SW 1271 (cell line): ENCODE measurements at regions not wholly inside any gene's neighbourhood (a gene's known extent, or its start where the extent isn't known, plus 50 kb on each side); places are given as distances from the start of the nearest gene placed in this dataset.

Experiments
- DNase-seq, 2 experiments: peaks; one replicate each; lab custom pipeline; 2025; lab: John Stamatoyannopoulos, UW

DNA sequence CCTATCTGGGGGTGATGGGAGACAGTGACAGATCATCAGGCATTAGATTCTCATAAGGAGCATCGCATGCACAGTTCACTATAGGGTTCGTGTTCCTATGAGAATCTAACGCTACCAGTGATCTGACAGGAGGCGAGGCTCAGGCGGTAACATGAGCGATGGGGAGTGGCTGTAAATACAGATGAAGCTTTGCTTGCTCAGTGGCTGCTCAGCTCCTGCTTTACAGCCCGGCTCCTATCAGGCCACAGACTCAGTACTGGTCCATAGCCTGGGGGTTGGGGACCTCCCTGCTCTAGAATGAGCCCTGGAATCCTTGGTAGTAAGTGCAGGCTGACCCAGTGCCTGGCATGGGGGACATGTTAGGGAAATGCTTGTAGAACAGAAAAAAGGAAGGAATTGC, 426.0 kb downstream of the TYW1 start:
- DNase-seq, result no peak

DNA sequence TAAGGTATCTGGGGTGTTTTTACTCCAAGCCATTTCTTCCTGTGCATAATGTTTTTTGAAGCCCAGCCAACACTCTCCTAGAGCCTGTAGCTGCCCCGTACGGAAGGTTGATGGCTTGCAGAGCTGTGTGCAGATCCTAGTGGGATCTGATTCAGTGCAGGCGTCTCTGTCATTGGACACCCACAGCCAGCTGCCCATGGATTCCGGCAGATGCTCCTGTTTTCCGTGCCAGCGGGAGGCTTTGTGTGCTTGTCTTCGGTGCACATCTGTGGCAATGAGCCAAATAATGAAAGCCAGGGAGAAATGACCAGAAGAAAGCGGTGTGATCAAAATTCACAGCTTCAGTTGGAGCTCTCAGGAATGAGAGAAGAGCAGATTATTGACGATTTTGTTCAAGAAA, 426.4 kb downstream of the TYW1 start:
- DNase-seq, result no peak

DNA sequence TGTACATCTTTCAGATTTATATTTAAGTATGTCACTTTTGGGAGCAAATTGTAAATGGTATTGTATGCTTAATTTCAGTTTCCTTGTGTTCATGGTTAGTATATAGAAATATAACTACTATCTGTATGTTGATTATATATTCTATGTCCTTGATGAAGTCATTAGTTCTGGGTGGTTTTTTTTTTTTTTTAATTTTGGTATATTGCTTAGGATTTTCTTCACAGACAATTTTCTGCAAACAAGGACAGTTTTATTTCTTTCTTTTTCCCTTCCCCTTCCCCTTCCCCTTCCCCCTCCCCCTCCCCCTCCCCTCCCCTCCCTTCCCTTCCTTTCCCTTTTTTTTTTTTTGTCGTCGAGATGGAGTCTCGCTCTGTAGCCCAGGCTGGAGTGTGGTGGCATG, 430.0 kb downstream of the TYW1 start:
- no peak for DNase-seq

DNA sequence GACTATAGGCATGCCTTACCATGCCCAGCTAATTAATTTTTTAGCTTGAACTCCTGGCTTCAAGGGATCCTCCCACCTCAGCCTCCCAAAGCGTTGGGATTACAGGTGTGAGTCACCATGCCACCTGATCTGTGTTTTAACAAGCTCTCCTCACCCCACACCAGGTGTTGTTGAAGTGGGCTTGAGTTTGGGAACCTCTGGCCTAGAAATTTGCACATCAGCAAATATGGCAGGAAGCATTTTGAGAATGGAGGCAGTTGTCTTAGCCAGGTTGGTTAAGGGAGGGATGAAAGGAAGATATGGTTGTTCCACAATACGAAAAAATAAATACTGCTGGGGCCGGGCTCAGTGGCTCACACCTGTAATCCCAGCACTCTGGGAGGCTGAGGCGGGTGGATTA, 433.1 kb downstream of the TYW1 start:
- no peak for DNase-seq

DNA sequence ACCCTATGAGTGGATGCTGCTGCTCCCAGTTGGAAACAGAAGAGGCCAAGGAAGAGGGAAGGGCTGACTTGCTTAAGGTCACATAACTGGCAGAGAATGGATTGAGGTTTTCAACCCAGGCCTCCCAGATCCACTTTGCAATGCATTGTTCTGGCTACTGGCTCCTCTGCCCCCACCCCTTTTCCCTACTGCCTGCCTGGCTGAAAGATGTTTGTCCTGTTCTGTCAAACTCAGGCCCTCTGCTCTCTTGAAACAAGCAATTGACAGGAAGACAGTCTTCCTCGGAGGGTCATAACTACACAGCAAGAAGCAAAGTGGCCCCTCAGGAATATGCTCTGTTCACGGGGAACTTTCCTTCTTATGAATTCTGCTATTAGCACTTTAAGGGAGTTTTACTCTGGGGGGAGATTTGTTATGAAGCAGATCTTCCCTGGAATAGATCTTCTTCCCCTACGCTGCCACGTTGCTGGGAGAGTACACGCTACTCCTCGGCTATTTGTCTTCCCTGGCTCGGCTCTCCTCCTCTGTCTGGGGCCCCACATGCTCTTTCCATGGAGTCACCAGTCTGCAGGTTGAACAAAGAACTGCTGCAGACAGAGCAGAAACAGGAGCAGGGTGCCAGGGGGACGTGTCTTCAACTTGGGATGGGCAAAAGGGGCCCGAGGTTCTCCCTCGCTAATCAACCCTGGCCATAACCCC, 436.1 kb downstream of the TYW1 start:
- DNase-seq, result no peak

DNA sequence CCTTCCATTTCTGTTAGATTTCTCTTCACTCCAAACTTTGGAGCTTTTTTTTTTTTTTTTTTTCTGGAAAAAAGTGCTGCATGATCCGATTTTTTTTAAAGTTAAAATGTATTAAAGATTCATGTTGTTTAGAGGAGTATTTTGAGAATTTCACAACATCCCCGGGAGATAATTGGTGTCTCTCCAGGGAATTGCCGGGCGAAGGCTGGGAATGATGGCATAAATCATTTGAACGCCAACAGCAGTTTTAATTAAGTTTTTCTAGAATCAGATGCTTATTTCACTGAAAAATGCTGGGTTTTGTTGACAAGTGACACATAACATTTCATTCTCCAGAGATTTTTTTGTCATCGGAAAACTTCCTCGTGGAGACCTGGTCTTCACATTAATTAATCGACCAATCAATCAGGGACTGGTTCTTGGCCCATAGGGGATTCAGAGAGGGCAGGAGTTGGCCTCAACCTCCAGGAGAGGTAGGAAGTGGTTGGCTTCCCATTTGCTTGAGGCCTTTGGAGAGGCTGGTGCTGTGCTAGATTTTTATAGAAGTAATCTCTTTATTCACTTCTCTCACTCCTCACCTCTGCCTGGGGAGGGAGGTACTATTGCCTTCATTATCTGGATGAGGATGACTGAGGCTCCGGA, 439.4 kb downstream of the TYW1 start:
- DNase-seq, result no peak

DNA sequence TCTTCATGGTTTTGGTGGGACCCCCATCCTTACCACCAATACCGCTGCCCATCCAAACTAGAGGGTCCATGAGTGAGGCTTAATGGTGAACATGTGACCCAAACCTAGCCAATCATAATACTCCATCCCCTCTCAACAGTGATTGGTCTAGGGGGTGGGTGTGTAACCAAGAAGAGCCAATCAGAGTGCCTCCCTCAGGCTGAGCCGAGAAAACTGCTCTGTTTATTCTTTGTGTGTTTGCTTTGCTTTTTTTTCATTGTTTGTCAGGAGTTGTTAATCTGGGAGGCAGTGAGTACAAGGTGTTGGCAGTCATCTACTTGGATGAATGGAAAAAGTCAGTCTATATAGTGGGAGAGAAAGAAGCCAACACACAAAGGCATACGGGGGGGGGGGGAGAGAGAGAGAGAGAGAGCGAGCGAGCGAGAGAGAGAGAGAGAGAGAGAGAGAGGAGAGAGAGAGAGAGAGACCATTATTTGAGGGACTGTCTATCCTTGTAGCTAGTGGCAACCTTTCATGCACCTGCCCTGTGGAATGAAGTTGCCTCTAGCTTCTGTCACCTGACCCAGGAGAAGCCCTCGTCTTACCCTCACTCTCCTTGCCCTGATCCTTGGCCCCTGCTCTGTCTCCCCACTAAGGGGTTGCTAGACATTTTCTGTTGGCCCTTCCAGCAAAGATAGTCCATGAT, 441.7 kb downstream of the TYW1 start:
- no peak for DNase-seq

DNA sequence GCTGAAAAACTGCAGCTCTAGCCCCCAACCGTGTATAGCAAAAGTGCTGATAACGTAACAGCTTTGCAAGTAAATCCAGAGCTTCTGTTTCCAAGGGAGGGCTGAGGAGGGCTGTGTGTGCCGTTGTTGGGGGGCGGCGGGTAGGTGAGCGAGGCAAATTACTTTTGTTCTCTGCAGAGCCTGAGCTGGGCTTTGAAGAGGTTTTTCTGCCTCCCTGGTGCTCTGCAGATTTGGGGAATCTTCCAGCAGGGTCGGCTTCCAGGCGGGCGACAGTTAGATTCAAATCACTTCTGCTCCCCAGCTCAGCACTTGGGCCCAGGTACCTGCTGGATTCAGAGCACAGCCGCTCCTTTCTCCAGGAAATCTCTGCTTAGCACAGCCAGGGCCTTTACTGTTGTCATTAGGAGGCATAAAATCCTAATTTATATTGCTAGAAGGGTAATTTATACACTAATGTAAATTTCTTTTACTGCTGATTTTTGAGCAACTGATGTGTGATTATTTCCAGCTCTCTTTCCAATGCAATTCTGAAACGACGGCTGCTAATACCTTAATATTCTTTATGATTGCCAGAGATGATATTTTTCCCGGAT, 442.4 kb downstream of the TYW1 start:
- DNase-seq, result no peak

DNA sequence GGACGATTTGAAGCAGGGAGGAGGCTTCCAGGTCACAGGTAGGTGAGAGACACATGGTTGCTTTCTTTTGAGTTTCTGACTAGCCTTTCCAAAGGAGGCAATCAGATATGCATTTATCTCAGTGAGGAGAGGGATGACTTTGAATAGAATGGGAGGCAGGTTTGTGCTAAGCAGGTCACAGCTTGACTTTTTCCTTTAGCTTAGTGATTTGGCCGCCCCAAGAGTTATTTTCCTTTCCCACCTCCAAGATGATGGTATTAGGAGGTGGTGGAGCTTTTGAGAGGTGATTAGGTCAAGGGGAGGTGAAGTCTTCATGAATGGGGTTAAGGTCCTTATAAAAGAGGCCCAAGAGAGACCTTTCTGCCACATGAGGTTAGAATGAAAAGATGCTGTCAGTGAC, 443.7 kb downstream of the TYW1 start:
- no peak for DNase-seq

DNA sequence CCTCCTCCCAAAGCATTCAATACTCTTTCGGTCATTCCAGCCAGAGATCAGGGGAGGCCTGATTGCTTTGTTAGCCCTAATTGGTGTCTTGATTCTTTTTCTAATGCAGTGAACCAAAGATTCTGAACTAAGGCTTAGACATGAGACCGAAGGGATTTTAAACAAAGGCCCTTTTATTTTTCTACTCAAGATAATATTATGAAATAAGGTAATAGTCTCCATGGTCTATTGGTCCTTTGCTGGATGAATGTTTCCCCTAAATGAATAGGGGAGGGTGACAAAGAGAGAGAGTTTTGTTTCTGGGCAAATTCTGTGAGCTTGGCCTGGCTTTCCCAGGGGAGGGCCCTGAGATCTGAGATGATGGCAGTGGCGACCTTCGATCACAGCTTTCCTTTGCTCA, 449.1 kb downstream of the TYW1 start:
- DNase-seq, result no peak

DNA sequence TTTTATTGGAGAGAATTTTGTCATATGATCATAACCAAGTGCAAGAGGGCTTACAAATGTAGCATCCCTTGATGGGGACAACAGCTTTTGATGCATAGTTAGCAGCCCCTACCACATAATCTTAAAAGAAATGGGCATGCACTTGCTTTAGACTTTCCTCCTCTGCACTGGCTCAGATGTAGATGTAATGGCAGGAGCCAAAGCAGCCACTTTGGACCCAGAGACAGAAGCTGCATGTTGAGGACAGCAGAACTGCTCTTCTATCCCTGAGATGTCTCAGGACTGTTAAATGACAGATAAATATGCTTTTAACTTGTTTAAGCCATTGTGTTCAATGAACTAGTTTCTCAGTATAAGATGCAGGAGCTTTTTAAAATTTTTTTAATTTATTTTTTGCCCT, 450.7 kb downstream of the TYW1 start:
- no peak for DNase-seq

DNA sequence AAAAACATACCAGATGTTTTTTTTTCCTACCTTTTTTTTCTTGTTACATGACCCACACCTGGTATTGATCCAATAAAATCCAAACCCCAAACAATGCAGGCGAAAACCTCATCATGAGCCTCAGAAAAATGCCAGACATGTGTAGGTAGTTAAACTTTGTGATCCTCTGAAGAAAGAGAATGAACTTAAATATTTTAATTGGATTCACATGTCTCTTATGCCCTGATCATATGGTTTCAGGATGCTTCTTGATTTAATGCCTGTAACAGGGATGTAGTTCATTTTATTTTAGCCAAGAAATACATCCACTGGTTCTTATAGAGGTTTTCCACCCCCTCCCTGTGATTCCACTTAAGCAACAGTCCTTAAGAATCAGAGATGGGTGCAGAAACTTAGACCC, 451.6 kb downstream of the TYW1 start:
- DNase-seq, result no peak

DNA sequence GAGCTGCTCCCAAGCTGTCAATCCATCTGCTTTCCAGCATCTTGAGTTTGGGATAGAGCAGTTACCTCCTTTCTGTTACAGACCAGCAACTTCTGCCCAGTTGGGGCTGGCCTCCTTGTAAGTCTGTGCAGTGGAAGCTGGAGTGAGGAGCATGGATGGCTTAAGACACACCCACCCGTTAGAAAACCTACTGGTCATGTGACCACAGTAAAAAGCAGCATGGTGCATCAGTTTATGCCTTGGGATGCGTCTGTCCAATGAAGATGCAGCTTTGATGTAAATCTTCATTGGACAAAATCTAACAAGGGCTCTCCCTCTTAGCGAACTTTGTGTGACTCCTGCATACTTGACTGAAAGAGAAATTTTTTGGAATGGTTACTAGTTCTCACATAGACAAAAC, 453.5 kb downstream of the TYW1 start:
- no peak for DNase-seq

DNA sequence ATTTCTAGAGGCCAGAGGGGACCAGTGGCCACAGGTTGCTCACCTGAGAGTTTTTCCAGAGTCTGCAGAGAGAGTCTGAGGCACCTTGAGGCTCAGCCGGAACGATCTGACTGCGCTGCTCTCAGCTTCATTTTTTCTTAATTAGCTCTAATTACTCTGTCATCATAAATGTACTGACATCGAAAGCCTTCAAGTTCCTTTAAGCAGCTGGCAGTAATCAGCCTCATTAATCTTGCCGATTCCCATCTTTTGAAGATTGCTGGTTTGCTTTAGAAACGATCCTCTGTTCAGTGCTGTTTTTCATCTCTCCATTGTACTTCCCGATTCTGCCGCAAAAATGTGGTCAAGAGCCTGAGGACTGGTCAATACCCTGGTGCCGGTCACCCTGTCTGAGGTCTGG, 454.7 kb downstream of the TYW1 start:
- no peak for DNase-seq

DNA sequence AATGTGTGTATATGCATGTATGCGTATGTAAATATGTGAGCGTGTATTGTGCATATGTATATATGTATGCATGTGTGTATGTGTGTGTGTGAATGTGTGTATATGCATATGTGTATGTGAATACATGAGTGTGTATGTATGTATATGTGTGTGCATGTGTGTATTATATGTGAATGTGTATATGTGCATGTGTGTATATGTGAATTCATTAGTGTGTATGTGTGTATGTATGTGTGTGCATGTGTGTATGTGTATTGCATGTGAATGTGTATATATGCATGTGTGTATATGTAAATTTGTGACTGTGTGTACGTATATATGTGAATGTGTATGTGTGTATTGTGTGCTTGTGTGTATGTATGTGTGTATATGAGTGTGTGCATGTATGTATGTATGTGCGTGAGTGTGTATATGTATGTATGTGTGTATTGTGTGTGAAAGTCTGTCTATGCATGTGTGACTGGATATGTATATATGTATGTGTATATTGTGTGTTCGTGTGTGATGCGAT, 455.9 kb downstream of the TYW1 start:
- no peak for DNase-seq

DNA sequence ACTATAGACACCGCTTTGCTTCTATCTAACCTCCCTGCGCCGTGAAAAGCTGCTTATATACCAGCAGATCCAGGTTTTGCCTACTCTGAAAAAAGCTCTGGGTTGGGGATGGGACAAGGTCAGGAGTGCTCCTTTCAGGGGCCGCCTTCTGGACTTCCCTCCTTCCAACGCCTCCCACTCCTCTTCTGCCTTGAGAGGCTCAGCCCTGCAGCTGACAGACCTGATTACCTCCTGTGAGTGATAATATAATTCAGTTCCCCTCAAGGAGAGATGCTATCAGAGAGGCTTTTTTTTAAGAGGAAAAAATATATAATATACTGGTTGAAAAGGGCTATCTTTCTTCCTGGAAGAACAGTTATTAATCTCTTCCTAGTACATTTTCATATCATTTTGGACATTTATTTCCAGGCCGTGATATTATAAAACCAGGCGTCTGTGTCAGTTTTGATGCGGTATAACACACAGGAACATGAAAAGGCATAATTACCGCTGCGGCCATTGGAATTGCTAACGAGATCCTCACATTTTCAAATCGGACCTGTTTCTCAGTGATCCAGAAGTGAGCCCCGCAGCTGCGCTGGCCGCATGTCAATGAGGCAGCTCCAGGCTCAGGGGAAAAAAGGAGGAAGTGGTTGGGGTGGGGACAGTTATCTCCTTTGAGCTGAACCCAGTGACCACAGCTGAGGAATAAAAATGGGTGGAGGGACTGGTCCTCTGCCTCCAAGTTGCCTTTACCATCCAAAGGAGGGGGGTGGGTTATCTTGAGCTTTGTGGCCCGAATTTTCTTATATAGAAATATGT, 457.1 kb downstream of the TYW1 start:
- DNase-seq, result no peak

DNA sequence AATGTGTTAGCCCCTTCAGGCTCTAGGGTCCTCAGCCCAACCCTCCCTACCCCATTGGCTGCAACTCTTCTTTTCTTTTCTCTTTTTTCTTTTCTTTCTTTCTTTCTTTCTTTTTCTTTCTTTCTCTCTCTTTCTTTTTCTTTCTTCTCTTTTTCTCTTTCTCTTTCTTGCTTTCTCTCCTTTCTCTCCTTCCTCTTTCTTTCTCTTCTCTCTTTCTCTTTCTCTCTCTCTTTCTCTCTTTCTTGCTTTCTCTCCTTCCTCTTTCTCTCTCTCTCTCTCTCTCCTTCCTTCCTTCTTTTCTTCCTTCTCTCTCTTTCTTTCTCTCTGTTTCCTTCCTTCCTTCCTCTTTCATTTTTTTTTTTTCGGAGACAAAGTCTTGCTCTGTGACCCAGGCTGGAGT, 458.9 kb downstream of the TYW1 start:
- DNase-seq, result no peak

DNA sequence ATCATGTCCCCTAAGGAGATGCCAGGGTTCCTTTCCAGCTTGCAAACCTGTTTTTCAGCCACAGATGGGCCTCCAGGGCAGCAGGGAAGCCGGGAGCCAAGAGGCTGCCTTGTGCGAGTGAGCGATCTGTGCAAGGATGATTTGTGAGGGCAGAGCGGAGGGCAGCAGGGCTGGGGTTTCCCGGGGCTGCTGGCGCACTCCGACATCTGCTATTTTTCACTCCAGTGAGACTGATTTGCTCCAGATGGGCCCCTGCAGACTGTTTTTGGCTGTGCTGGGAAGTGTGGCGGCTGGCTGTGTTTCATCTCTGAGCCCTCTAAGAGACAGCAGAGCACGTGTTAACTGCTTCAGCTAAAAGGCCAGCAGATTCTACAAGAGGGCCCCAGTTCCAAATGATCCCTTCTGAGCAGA, 466.2 kb downstream of the TYW1 start:
- no peak for DNase-seq

DNA sequence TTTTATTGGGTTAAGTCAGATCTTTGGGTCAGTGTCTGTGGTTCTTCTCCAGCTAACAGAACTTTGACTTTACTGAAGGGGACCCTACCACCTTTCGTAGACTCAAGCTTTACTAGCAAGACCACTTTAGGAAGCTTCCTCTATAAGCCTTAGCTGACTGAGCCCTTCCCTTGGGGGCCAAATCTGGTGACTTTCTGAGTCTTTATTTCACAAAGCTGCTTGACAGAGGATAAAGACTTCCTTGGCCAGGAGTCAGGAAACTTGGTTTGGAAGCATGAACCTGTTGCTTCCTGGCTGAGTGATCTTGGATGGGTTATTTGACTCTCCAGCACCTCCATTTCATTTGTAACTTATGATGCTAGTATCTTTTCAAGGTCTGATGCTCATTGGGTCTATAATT, 466.7 kb downstream of the TYW1 start:
- DNase-seq, result no peak

DNA sequence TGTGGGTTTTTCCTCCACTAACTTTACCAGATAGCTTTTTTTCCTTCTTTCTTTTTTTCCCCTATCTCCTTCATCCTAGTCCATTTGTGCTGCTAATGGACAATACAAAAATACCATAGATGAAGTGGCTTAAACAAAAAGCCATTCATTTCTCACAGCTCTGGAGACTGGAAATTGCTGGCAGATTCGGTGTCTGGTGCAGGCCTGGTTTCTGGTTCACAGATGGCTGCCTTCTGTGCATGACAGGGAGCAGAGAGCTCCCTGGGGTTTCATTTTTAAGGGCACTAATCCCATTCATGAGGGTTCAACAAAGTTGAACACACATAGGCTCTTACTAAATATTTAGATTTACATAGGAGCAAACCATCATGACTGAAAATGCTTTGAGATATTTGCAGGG, 467.4 kb downstream of the TYW1 start:
- DNase-seq, result no peak

DNA sequence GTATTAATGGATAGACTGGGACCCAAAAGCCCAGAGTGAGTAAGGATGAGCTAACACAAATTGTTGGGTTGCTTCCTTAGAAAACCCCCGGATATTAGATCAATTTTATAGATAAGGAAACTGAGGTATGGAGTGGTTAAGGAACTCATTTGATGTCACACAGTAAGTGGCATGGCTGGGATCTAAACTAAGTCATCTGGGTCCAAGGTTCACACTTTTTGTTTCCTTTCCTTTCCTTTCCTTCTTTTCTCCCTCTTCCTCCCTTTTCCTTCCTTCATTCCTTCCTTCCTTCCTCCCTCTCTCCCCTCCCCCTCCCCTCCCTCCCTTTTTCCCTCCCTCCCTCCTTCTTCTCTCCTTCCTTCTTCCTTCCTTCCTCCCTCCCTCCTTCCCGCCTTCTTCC, 469.5 kb downstream of the TYW1 start:
- DNase-seq, result no peak

DNA sequence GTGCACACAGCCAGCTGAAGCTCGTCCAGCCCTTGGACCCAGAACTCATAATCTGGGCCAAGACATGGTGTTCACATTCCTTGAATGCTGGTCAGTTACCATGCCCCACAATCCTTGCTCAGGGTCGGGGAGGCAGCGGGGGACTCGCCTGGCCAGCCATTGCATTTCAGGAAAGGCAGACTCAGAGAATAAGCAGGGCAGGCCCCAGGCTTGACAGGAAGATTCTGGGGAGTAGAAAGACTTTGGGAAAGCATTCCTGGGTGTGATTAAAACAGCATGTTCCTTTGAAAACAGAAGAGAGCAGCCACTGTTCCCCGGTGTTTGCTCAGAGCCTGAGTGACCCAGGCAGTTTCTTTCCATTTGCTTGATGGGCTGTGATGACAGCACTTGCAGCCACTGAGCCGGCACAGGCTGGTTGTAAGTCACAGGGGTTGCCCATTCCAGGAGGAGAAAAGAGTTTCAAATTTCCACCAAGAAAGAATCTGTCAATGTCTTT, 473.7 kb downstream of the TYW1 start:
- DNase-seq, result no peak
